GM21423 (cell line): ENCODE measurements at regions not wholly inside any gene's neighbourhood (a gene's known extent, or its start where the extent isn't known, plus 50 kb on each side); places are given as distances from the start of the nearest gene placed in this dataset.

Experiments used
- ATAC-seq: cut with Tn5 transposase; IDR thresholded peaks from one replicate; pipeline ENCODE4 v1.9.1; 2021; ENCODE audit warnings: mild to moderate bottlenecking, moderate library complexity; ENCODE audit not compliant: unreplicated experiment

GRCh38 chr5:115414406-115415142, 118.1 kb upstream of the CCDC112 start:
- ATAC-seq: no peak

GRCh38 chr5:115413651-115414050, 117.2 kb upstream of the CCDC112 start:
- no peak for ATAC-seq

GRCh38 chr5:115409094-115409493, 112.6 kb upstream of the CCDC112 start:
- ATAC-seq: no peak

- ATAC-seq: no peak
These were observed 106.5 kb upstream of the CCDC112 start for GRCh38 chr5:115402822-115403577.

- ATAC-seq: no peak
These were observed 105.6 kb upstream of the CCDC112 start for GRCh38 chr5:115402092-115402491.

GRCh38 chr5:115398719-115399118, 102.3 kb upstream of the CCDC112 start:
- no peak for ATAC-seq

GRCh38 chr5:115396688-115397087, 100.2 kb upstream of the CCDC112 start:
- no peak for ATAC-seq

GRCh38 chr5:115396081-115396480, 99.6 kb upstream of the CCDC112 start:
- ATAC-seq: no peak

- no peak for ATAC-seq
These were observed 98.1 kb upstream of the CCDC112 start for GRCh38 chr5:115394531-115394930.

- ATAC-seq: no peak
These were observed 96.8 kb upstream of the CCDC112 start for GRCh38 chr5:115393239-115393638.

GRCh38 chr5:115392611-115393010, 96.2 kb upstream of the CCDC112 start:
- ATAC-seq: no peak

GRCh38 chr5:115391780-115392179, 95.3 kb upstream of the CCDC112 start:
- no peak for ATAC-seq

- ATAC-seq: no peak
These were observed 93.4 kb upstream of the CCDC112 start for GRCh38 chr5:115389799-115390382.

GRCh38 chr5:115389034-115389798, 92.8 kb upstream of the CCDC112 start:
- ATAC-seq: no peak

- ATAC-seq: no peak
These were observed 91.8 kb upstream of the CCDC112 start for GRCh38 chr5:115388240-115388639.

- ATAC-seq: no peak
These were observed 91.4 kb upstream of the CCDC112 start for GRCh38 chr5:115387816-115388215.

GRCh38 chr5:115386657-115387056, 90.2 kb upstream of the CCDC112 start:
- no peak for ATAC-seq

- ATAC-seq: no peak
These were observed 88.3 kb upstream of the CCDC112 start for GRCh38 chr5:115384587-115385375.

GRCh38 chr5:115382989-115383388, 86.5 kb upstream of the CCDC112 start:
- ATAC-seq: no peak

- ATAC-seq: no peak
These were observed 85.6 kb upstream of the CCDC112 start for GRCh38 chr5:115381911-115382662.
